Left renal cortex interstitium (tissue), 4 donors: ENCODE measurements at regions not wholly inside any gene's neighbourhood (a gene's known extent, or its start where the extent isn't known, plus 50 kb on each side); places are given as distances from the start of the nearest gene placed in this dataset.
"Not testable (repeated sequence)": the region's sequence is repeated elsewhere in the genome, so short reads cannot be mapped to it uniquely, and the experiment has no call there.

ENCODE experiments used
- DNase-seq, 4 donors: peaks; one replicate each; pipeline ENCODE4 v3.0.0-alpha.2; 2013; ENCODE audit warnings: low read depth in 4 of 4, low spot score in 2 of 4, missing footprints in 1 of 4

DNA sequence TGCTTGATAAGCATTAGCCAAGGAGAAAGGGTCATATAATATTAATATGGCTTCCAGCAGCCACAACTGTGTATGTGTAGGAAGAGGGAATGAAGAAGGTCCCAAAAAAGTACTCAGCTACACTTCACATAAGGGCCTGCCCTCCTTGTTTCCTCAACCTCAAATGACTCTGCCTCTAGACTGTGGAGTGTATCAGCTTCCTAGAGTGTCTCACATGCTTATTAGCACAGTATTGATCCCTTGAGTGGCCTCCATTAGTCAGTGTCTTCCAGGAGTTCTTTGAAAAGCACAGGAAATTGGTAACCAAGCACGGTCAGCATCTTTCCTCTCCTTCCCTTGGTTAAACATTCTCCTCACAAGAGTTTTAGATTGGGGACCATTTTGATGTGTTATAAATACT lies 190.4 kb upstream of the ATP10B start:
- no peak for DNase-seq

DNA sequence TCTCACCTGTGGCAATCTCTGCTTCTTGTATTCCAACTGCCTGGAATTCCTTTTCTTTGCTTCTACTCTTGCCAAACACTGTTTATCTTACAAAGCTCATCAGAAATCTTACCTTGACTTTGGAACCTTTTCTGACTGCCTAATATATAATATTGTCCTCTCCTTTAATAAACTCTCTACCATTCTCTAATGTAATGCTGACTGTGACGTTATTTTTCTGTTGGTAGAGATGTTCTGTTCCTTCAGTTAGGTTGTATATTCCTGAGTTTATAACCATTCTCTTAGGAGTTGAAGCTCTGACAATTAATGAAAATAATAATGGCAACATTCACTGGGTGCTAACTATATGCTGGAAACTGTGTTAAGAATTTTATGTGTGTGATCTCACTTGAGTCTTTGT lies 188.8 kb upstream of the ATP10B start:
- no peak for DNase-seq

GRCh38 chr5:161036296-161036695 lies 184.3 kb upstream of the ATP10B start:
- no peak for DNase-seq

- no peak for DNase-seq
These were observed 182.4 kb upstream of the ATP10B start for GRCh38 chr5:161034451-161034850.

GRCh38 chr5:161030229-161030628 lies 178.2 kb upstream of the ATP10B start:
- no peak for DNase-seq

DNA sequence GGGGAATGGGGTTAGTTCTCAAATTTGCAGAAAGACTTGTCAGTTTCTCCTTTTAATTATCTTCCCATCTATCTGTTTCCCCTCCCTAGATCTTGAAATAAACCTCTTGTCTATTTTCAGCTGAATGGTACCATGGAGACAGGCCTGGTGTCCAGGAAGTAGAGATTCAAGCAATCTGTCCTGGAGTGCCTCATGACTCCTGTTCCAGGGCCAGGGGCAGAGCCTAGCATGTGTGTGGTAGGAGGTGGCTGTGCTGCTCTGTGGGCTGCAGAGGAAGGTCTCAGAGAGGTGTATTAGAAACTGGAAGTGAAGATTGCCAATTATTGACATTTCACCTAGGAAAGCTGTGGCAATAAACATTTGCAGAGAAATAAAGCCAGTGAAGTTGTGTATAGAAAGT lies 175.8 kb upstream of the ATP10B start:
- DNase-seq = no peak

GRCh38 chr5:161023551-161023950 lies 171.5 kb upstream of the ATP10B start:
- DNase-seq = no peak

DNA sequence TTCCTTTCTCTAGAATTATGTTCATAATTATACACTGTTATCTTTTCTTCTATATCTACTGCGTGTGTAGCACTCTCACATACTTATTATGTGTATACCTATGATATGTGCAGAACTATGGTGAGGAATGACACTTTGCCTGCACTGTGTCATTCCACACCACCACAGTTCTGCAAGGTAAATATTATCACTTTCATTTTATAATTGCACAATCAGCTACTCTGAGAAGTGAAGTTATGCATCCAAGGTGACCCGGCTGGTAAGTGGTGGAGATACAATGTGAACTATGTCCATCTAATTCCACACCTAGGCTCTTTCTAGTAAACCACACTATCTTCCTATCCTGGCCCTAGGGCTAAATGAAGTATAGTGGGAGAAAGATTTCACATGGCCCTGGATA lies 170.1 kb upstream of the ATP10B start:
- no peak for DNase-seq

- DNase-seq = no peak
These were observed 157.8 kb upstream of the ATP10B start for GRCh38 chr5:161009817-161010216.

- no peak for DNase-seq
These were observed 157.2 kb upstream of the ATP10B start for GRCh38 chr5:161009194-161009593.

- DNase-seq = no peak
These were observed 155.9 kb upstream of the ATP10B start for GRCh38 chr5:161007879-161008278.

DNA sequence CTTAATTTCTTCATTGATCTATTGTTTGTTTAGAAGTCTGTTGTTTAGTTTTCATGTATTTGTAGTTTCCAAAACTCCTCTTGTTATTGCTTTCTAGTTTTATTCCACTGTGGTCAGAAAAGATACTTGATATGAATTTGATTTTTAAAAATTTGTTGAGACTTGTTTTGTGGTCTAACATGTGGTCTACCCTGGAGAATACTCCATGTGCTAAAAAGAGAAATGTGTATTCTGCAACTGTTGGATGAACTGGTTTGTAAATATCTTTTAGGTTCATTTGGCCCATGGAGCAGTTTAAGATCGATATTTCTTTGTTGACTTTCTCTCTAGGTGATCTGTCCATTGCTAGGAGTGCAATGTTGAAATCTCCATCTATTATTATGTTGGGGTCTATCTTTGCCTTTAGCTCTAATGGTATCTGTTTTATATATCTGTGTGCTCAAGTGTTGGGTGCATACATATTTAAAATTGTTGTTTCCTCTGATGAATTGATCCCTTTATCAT lies 150.6 kb upstream of the ATP10B start:
- DNase-seq = no peak

- no peak for DNase-seq
These were observed 149.6 kb upstream of the ATP10B start for GRCh38 chr5:161001604-161002003.

DNA sequence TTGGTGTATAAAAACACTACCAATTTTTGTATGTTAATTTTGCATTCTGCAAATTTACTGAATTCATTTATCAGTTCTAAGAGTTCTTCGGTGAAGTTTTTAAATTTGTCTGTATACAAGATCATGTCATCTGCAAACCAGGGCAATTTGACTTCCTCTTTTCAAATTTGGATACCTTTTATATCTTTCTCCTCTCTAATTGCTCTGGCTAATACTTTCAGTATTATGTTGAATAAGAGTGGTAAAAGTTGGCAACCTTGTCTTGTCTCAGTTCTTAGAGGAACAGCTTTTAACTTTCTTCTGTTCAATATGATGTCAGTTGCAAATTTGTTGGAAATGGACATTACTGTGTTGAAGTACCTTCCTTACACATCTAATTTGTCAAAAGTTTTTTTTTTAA lies 149.1 kb upstream of the ATP10B start:
- not testable (repeated sequence) for DNase-seq

- no peak for DNase-seq
These were observed 139.2 kb upstream of the ATP10B start for GRCh38 chr5:160991205-160991604.

GRCh38 chr5:160979385-160979784 lies 127.4 kb upstream of the ATP10B start:
- no peak for DNase-seq

DNA sequence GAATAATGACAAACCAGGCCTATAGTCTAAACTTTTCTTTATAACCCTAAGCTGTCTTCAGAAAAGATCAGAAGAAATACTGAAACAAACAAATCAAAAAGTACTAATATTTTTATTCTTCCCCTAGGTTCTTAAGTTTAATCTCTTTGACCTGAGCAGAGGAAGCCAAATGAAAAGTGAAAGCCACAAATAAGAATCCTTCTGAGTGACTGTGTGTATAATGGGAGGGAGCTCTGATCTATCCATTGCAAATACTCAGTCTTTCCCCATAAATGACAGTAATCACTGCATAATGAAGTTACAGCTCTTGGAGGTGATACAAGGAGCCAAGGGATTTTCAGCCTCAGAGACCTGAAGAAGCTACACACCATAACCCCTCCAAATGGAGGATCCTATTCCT lies 126.9 kb upstream of the ATP10B start:
- DNase-seq = no peak

DNA sequence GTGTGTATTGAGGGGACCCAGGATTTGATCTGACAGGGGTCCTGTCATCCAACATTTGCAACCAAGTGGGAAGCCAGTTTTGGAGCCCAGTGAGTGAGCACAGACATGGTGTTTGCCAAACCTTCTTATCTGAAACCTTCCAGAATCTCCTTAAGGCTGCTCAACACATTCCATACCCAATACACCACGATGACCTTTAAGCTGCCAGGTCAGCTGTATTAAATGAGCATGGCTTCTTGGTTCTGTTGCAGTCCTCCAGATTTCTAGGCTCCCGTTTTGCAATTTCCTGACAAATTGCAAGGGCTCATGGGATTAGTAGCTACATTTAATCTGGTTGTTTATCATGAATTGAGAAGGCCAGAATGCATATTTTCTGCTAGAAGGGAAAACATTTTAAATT lies 124.2 kb upstream of the ATP10B start:
- DNase-seq = no peak

GRCh38 chr5:160970605-160971191 lies 118.7 kb upstream of the ATP10B start:
- DNase-seq = no peak

DNA sequence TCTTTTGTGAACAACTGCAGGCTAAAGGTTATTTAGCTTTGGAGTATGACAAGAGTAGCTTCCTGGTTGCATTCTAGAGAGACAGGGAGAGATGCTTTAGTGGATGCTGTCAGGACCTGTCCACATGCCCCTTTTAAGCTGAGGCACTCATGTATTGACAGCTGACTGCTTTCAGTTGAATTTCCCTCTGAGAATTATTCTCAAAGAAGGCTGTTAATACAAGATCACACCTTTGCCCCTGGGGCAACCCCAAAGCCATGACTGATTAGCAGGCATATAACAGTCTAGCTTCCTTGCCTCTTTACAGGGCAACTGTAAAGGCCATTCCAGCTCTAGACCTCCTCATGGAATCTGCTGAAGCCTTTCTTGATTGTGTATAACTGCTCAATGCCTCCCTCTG lies 117.6 kb upstream of the ATP10B start:
- no peak for DNase-seq

DNA sequence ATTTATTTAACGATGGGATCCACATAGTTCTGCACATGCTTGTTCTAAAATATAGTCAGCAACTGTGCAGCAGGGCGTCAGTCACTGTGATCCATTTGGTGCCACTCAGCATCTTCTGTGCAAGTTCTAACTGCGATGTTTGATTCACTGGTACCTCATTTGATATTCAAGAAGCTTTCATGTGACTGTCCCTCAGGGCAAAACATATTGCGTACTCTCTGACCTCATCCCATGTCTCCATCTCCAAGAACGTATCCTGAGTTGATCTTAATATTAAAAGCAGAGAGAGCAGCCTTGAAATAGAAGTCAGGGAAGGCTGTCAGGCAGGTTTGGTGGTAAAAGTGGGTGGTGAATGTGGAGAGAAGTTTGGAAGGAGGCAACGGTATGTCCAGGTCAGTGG lies 116.5 kb upstream of the ATP10B start:
- no peak for DNase-seq

DNA sequence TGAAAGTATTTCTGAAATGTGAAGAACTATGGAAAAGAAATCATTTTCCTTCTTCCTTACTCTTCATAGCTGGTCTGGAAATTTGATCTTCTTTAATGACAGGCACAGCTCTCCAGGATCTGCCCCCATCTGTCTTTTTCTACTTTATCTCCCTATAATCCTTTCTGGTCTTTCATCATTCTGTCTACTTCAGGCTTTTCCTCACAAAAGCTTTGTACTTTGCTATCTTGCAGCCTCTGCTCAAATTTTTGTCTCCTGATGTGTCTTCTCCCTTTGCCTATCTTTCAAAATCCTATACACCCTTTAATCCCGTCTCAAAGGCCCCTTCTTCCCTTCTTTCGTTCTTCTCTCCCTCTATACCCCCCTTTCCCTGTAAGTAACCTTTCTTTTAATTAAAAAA lies 114.9 kb upstream of the ATP10B start:
- DNase-seq = no peak

- DNase-seq = no peak
These were observed 109.8 kb upstream of the ATP10B start for GRCh38 chr5:160961761-160962160.
